GM19467 (cell line): ENCODE measurements at regions not wholly inside any gene's neighbourhood (a gene's known extent, or its start where the extent isn't known, plus 50 kb on each side); places are given as distances from the start of the nearest gene placed in this dataset.
A peak's percentile ranks its signal among the peaks of the same experiment; 100 is the strongest.

ENCODE experiments used
- ATAC-seq: cut with Tn5 transposase; IDR thresholded peaks from one replicate; pipeline ENCODE4 v1.9.1; 2021; ENCODE audit warnings: mild to moderate bottlenecking, moderate library complexity; ENCODE audit not compliant: unreplicated experiment

GRCh38 chr14:49396801-49397200, 189.4 kb downstream of the RPS29 start:
- no peak for ATAC-seq

- no peak for ATAC-seq
Measured at GRCh38 chr14:49381778-49382177, 204.4 kb downstream of the RPS29 start.

GRCh38 chr14:49367696-49368095, 218.5 kb downstream of the RPS29 start:
- no peak for ATAC-seq

GRCh38 chr14:49366416-49366815, 219.8 kb downstream of the RPS29 start:
- ATAC-seq, result no peak

GRCh38 chr14:49364752-49365117, 221.4 kb downstream of the RPS29 start:
- no peak for ATAC-seq

GRCh38 chr14:49363821-49364751, 222.1 kb downstream of the RPS29 start:
- no peak for ATAC-seq

- ATAC-seq, result no peak
Measured at GRCh38 chr14:49362916-49363315, 223.3 kb downstream of the RPS29 start.

- no peak for ATAC-seq
Measured at GRCh38 chr14:49339130-49339529, 247.1 kb downstream of the RPS29 start.

- no peak for ATAC-seq
Measured at GRCh38 chr14:49319810-49320209, 266.4 kb downstream of the RPS29 start.

- no peak for ATAC-seq
Measured at GRCh38 chr14:49315570-49315969, 270.6 kb downstream of the RPS29 start.

GRCh38 chr14:49314737-49315136, 271.4 kb downstream of the RPS29 start:
- ATAC-seq, result no peak

- no peak for ATAC-seq
Measured at GRCh38 chr14:49313108-49313507, 273.1 kb downstream of the RPS29 start.

- ATAC-seq, result no peak
Measured at GRCh38 chr14:49310298-49310697, 275.9 kb downstream of the RPS29 start.

GRCh38 chr14:49306152-49306751, 279.9 kb downstream of the RPS29 start:
- ATAC-seq, result peak; percentile 62

GRCh38 chr14:49303946-49304516, 282.1 kb downstream of the RPS29 start:
- no peak for ATAC-seq

GRCh38 chr14:49297102-49297501, 289.1 kb downstream of the RPS29 start:
- no peak for ATAC-seq

GRCh38 chr14:49294621-49295148, 291.5 kb downstream of the RPS29 start:
- no peak for ATAC-seq

- no peak for ATAC-seq
Measured at GRCh38 chr14:49287004-49287403, 299.2 kb downstream of the RPS29 start.

- no peak for ATAC-seq
Measured at GRCh38 chr14:49286257-49286983, 299.8 kb downstream of the RPS29 start.

- no peak for ATAC-seq
Measured at GRCh38 chr14:49280566-49280965, 305.6 kb downstream of the RPS29 start.

GRCh38 chr14:49250517-49250916, 335.7 kb downstream of the RPS29 start:
- no peak for ATAC-seq
